ENCODE measurements at regions not wholly inside any gene's neighbourhood (a gene's known extent, or its start where the extent isn't known, plus 50 kb on each side); places are given as distances from the start of the nearest gene placed in this dataset.

GRCh38 chr6:150702675-150703074 lies 103.0 kb downstream of the PLEKHG1 start:
- Mint-ChIP-seq H3K4me3 (no peak overlapping the region), H3K27me3 (ENCODE audit: insufficient read depth, low read depth, poor library complexity) (peaks cover 5% of the 10 kb centered on the region), H3K27ac (no peak overlapping the region), H3K9me3 (no peaks in the 10 kb centered on the region), H3K4me1 (no peaks in the 10 kb centered on the region; the same call in 2 of the 3 replicates), H3K36me3 (ENCODE audit: low read depth) (no peaks in the 10 kb centered on the region)
- no peak overlapping the region for H2AFZ ChIP-seq
- no peaks in the 10 kb centered on the region for H3F3A ChIP-seq (replicated peaks; ENCODE audit: low read depth)
- no peaks in the 10 kb centered on the region for H3K36me3 ChIP-seq (ENCODE audit: insufficient read depth)
- no peaks in the 10 kb centered on the region for H3K4me1 ChIP-seq (ENCODE audit: insufficient read depth)
- no peaks in the 10 kb centered on the region for H3K27me3 ChIP-seq (ENCODE audit: insufficient read depth)
- ATAC-seq, result no peak
- no peak overlapping the region for H3K4me2 ChIP-seq
- no peaks in the 10 kb centered on the region for H3K9me2 ChIP-seq (ENCODE audit: insufficient read depth)
- H4K20me1 ChIP-seq (replicated peaks; ENCODE audit: insufficient read depth), result no peaks in the 10 kb centered on the region
- no peak overlapping the region for H3K27ac ChIP-seq (ENCODE audit: low read depth)
- TF ChIP-seq, protein P1, sequence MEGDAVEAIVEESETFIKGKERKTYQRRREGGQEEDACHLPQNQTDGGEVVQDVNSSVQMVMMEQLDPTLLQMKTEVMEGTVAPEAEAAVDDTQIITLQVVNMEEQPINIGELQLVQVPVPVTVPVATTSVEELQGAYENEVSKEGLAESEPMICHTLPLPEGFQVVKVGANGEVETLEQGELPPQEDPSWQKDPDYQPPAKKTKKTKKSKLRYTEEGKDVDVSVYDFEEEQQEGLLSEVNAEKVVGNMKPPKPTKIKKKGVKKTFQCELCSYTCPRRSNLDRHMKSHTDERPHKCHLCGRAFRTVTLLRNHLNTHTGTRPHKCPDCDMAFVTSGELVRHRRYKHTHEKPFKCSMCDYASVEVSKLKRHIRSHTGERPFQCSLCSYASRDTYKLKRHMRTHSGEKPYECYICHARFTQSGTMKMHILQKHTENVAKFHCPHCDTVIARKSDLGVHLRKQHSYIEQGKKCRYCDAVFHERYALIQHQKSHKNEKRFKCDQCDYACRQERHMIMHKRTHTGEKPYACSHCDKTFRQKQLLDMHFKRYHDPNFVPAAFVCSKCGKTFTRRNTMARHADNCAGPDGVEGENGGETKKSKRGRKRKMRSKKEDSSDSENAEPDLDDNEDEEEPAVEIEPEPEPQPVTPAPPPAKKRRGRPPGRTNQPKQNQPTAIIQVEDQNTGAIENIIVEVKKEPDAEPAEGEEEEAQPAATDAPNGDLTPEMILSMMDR (conservative IDR thresholded peaks at IDR 0.05; ENCODE audit: low read depth in 2 of 2), result no peak
- TF ChIP-seq, protein P2, sequence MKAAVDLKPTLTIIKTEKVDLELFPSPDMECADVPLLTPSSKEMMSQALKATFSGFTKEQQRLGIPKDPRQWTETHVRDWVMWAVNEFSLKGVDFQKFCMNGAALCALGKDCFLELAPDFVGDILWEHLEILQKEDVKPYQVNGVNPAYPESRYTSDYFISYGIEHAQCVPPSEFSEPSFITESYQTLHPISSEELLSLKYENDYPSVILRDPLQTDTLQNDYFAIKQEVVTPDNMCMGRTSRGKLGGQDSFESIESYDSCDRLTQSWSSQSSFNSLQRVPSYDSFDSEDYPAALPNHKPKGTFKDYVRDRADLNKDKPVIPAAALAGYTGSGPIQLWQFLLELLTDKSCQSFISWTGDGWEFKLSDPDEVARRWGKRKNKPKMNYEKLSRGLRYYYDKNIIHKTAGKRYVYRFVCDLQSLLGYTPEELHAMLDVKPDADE (IDR thresholded peaks at IDR 0.05), result no peak
- TF ChIP-seq CREB1 (CRISPR knock-in tag; IDR thresholded peaks at IDR 0.05; ENCODE audit: low read depth) (no peak), POLR2AphosphoS5 (IDR thresholded peaks at IDR 0.05; ENCODE audit: low read depth) (no peak), ZNF114 (CRISPR knock-in tag; IDR thresholded peaks at IDR 0.05) (no peak), STAT1 (IDR thresholded peaks at IDR 0.05; ENCODE audit: unreplicated experiment) (no peak), NANOG (IDR thresholded peaks at IDR 0.05; ENCODE audit: borderline replicate concordance) (no peak)
- H3K79me2 ChIP-seq (replicated peaks; ENCODE audit: insufficient read depth), result no peaks in the 10 kb centered on the region
- no peak for DNase-seq (ENCODE audit: low spot score)
- no peak overlapping the region for H3K4me3 ChIP-seq

GRCh38 chr6:150704447-150705192 lies 104.9 kb downstream of the PLEKHG1 start:
- no peaks in the 10 kb centered on the region for H3K9me2 ChIP-seq (ENCODE audit: insufficient read depth)
- no peaks in the 10 kb centered on the region for H3F3A ChIP-seq (replicated peaks; ENCODE audit: low read depth)
- no peaks in the 10 kb centered on the region for H3K79me2 ChIP-seq (replicated peaks; ENCODE audit: insufficient read depth)
- no peaks in the 10 kb centered on the region for H3K4me1 ChIP-seq (ENCODE audit: insufficient read depth)
- Mint-ChIP-seq H3K4me3 (no peak overlapping the region), H3K4me1 (no peaks in the 10 kb centered on the region; the same call in 1 of the 3 replicates), H3K27ac (no peak overlapping the region), H3K9me3 (no peaks in the 10 kb centered on the region), H3K36me3 (ENCODE audit: low read depth) (no peaks in the 10 kb centered on the region), H3K27me3 (ENCODE audit: insufficient read depth, low read depth, poor library complexity) (peaks cover 7% of the 10 kb centered on the region)
- no peaks in the 10 kb centered on the region for H3K36me3 ChIP-seq (ENCODE audit: insufficient read depth)
- H3K4me3 ChIP-seq, result no peak overlapping the region
- no peaks in the 10 kb centered on the region for H4K20me1 ChIP-seq (replicated peaks; ENCODE audit: insufficient read depth)
- peak; percentile 35; the same call in 2 of the 3 replicates for ATAC-seq
- no peaks in the 10 kb centered on the region for H3K27me3 ChIP-seq (ENCODE audit: insufficient read depth)
- no peak overlapping the region for H3K27ac ChIP-seq (ENCODE audit: low read depth)
- TF ChIP-seq REST (IDR thresholded peaks at IDR 0.05; ENCODE audit: unreplicated experiment) (no peak), STAT1 (IDR thresholded peaks at IDR 0.05; ENCODE audit: unreplicated experiment) (no peak), JUNB (IDR thresholded peaks at IDR 0.05; ENCODE audit: unreplicated experiment) (no peak), EZH2phosphoT487 (IDR thresholded peaks at IDR 0.05; ENCODE audit: unreplicated experiment) (no peak), POLR2AphosphoS5 (IDR thresholded peaks at IDR 0.05; ENCODE audit: low read depth) (no peak), NANOG (IDR thresholded peaks at IDR 0.05; ENCODE audit: borderline replicate concordance) (no peak), ZNF114 (CRISPR knock-in tag; IDR thresholded peaks at IDR 0.05) (no peak), EZH2 (IDR thresholded peaks at IDR 0.05; ENCODE audit: low read depth, unreplicated experiment) (no peak)
- H2AFZ ChIP-seq, result no peak overlapping the region
- no peak overlapping the region for H3K4me2 ChIP-seq
- no peak for DNase-seq (ENCODE audit: low spot score)
